ENCODE measurements at regions not wholly inside any gene's neighbourhood (a gene's known extent, or its start where the extent isn't known, plus 50 kb on each side); places are given as distances from the start of the nearest gene placed in this dataset.
A peak's percentile ranks its signal among the peaks of the same experiment; 100 is the strongest.

- Histone ChIP-seq H3K4me3 (ENCODE audit: low read depth, low read length) (no peak overlapping the region), H3K27ac (ENCODE audit: low read depth, low read length) (no peak overlapping the region), H3K9me3 (ENCODE audit: control insufficient read depth, insufficient read depth, low read length) (no peaks in the 10 kb centered on the region), H3K36me3 (ENCODE audit: control insufficient read depth, insufficient read depth, low read length) (no peaks in the 10 kb centered on the region), H3K27me3 (ENCODE audit: control insufficient read depth, insufficient read depth, low read length) (no peaks in the 10 kb centered on the region), H3K4me1 (ENCODE audit: control insufficient read depth, insufficient read depth, low read length) (no peaks in the 10 kb centered on the region)
- peak in 1 of 6 donors; percentile 20 for DNase-seq (ENCODE audit: low read depth in 4 of 6, low spot score in 6 of 6)
- WGBS (ENCODE audit: insufficient coverage) = 67% methylated on average over 3 of the region's 4 CpGs
Observed at GRCh38 chr18:73594749-73595148, 552.9 kb downstream of the FBXO15 start.

- H3K36me3 ChIP-seq (ENCODE audit: control insufficient read depth, insufficient read depth, low read length) = no peaks in the 10 kb centered on the region
- no peak overlapping the region for H3K27ac ChIP-seq (ENCODE audit: low read depth, low read length)
- H3K27me3 ChIP-seq (ENCODE audit: control insufficient read depth, insufficient read depth, low read length) = no peaks in the 10 kb centered on the region
- H3K4me3 ChIP-seq (ENCODE audit: low read depth, low read length) = no peak overlapping the region
- H3K9me3 ChIP-seq (ENCODE audit: control insufficient read depth, insufficient read depth, low read length) = no peaks in the 10 kb centered on the region
- no peak for DNase-seq (ENCODE audit: low read depth in 4 of 6, low spot score in 6 of 6)
- no peaks in the 10 kb centered on the region for H3K4me1 ChIP-seq (ENCODE audit: control insufficient read depth, insufficient read depth, low read length)
- no CpG with 5 or more reads among the region's 2 CpGs for WGBS (ENCODE audit: insufficient coverage)
Observed at GRCh38 chr18:73593207-73593606, 554.4 kb downstream of the FBXO15 start.

- no peak overlapping the region for H3K4me3 ChIP-seq (ENCODE audit: low read depth, low read length)
- WGBS (ENCODE audit: insufficient coverage) = no CpG with 5 or more reads among the region's 4 CpGs
- H3K27ac ChIP-seq (ENCODE audit: low read depth, low read length) = no peak overlapping the region
Observed at GRCh38 chr18:73590950-73591349, 556.7 kb downstream of the FBXO15 start.

GRCh38 chr18:73579698-73580097 is 567.9 kb downstream of the FBXO15 start:
- H3K27me3 ChIP-seq (ENCODE audit: control insufficient read depth, insufficient read depth, low read length) = no peaks in the 10 kb centered on the region
- no peak for DNase-seq (ENCODE audit: low read depth in 4 of 6, low spot score in 6 of 6)

More at GRCh38 chr18:73590950-73591349, 556.7 kb downstream of the FBXO15 start:
- peak in 1 of 6 donors; percentile 74 for DNase-seq (ENCODE audit: low read depth in 4 of 6, low spot score in 6 of 6)
- Histone ChIP-seq H3K36me3 (ENCODE audit: control insufficient read depth, insufficient read depth, low read length) (no peaks in the 10 kb centered on the region), H3K27me3 (ENCODE audit: control insufficient read depth, insufficient read depth, low read length) (no peaks in the 10 kb centered on the region), H3K9me3 (ENCODE audit: control insufficient read depth, insufficient read depth, low read length) (no peaks in the 10 kb centered on the region), H3K4me1 (ENCODE audit: control insufficient read depth, insufficient read depth, low read length) (no peaks in the 10 kb centered on the region)

GRCh38 chr18:73577365-73577764 is 570.3 kb downstream of the FBXO15 start:
- no CpG with 5 or more reads among the region's 1 CpG for WGBS (ENCODE audit: insufficient coverage)
- Histone ChIP-seq H3K36me3 (ENCODE audit: control insufficient read depth, insufficient read depth, low read length) (no peaks in the 10 kb centered on the region), H3K27ac (ENCODE audit: low read depth, low read length) (no peak overlapping the region), H3K4me1 (ENCODE audit: control insufficient read depth, insufficient read depth, low read length) (no peaks in the 10 kb centered on the region), H3K4me3 (ENCODE audit: low read depth, low read length) (no peak overlapping the region), H3K9me3 (ENCODE audit: control insufficient read depth, insufficient read depth, low read length) (no peaks in the 10 kb centered on the region), H3K27me3 (ENCODE audit: control insufficient read depth, insufficient read depth, low read length) (no peaks in the 10 kb centered on the region)
- no peak for DNase-seq (ENCODE audit: low read depth in 4 of 6, low spot score in 6 of 6)

More at GRCh38 chr18:73579698-73580097, 567.9 kb downstream of the FBXO15 start:
- Histone ChIP-seq H3K9me3 (ENCODE audit: control insufficient read depth, insufficient read depth, low read length) (no peaks in the 10 kb centered on the region), H3K27ac (ENCODE audit: low read depth, low read length) (no peak overlapping the region), H3K4me3 (ENCODE audit: low read depth, low read length) (no peak overlapping the region), H3K4me1 (ENCODE audit: control insufficient read depth, insufficient read depth, low read length) (no peaks in the 10 kb centered on the region), H3K36me3 (ENCODE audit: control insufficient read depth, insufficient read depth, low read length) (no peaks in the 10 kb centered on the region)

GRCh38 chr18:73563901-73564472 is 583.6 kb downstream of the FBXO15 start:
- Histone ChIP-seq H3K4me3 (ENCODE audit: low read depth, low read length) (no peak overlapping the region), H3K27ac (ENCODE audit: low read depth, low read length) (no peak overlapping the region), H3K36me3 (ENCODE audit: control insufficient read depth, insufficient read depth, low read length) (no peaks in the 10 kb centered on the region), H3K4me1 (ENCODE audit: control insufficient read depth, insufficient read depth, low read length) (no peaks in the 10 kb centered on the region), H3K27me3 (ENCODE audit: control insufficient read depth, insufficient read depth, low read length) (no peaks in the 10 kb centered on the region), H3K9me3 (ENCODE audit: control insufficient read depth, insufficient read depth, low read length) (no peaks in the 10 kb centered on the region)
- no CpG with 5 or more reads among the region's 1 CpG for WGBS (ENCODE audit: insufficient coverage)
- DNase-seq (ENCODE audit: low read depth in 4 of 6, low spot score in 6 of 6) = no peak

GRCh38 chr18:73563345-73563744 is 584.3 kb downstream of the FBXO15 start:
- H3K36me3 ChIP-seq (ENCODE audit: control insufficient read depth, insufficient read depth, low read length) = no peaks in the 10 kb centered on the region
- no CpG with 5 or more reads among the region's 4 CpGs for WGBS (ENCODE audit: insufficient coverage)
- no peak for DNase-seq (ENCODE audit: low read depth in 4 of 6, low spot score in 6 of 6)
- no peaks in the 10 kb centered on the region for H3K27me3 ChIP-seq (ENCODE audit: control insufficient read depth, insufficient read depth, low read length)
- no peak overlapping the region for H3K4me3 ChIP-seq (ENCODE audit: low read depth, low read length)
- no peak overlapping the region for H3K27ac ChIP-seq (ENCODE audit: low read depth, low read length)
- H3K9me3 ChIP-seq (ENCODE audit: control insufficient read depth, insufficient read depth, low read length) = no peaks in the 10 kb centered on the region
- H3K4me1 ChIP-seq (ENCODE audit: control insufficient read depth, insufficient read depth, low read length) = no peaks in the 10 kb centered on the region

- H3K27me3 ChIP-seq (ENCODE audit: control insufficient read depth, insufficient read depth, low read length) = no peaks in the 10 kb centered on the region
- H3K36me3 ChIP-seq (ENCODE audit: control insufficient read depth, insufficient read depth, low read length) = no peaks in the 10 kb centered on the region
- WGBS (ENCODE audit: insufficient coverage) = 80% methylated on average over 4 of the region's 4 CpGs
- no peak overlapping the region for H3K27ac ChIP-seq (ENCODE audit: low read depth, low read length)
- no peak overlapping the region for H3K4me3 ChIP-seq (ENCODE audit: low read depth, low read length)
- no peak for DNase-seq (ENCODE audit: low read depth in 4 of 6, low spot score in 6 of 6)
- H3K9me3 ChIP-seq (ENCODE audit: control insufficient read depth, insufficient read depth, low read length) = no peaks in the 10 kb centered on the region
- H3K4me1 ChIP-seq (ENCODE audit: control insufficient read depth, insufficient read depth, low read length) = no peaks in the 10 kb centered on the region
Observed at GRCh38 chr18:73556904-73557303, 590.7 kb downstream of the FBXO15 start.

- H3K9me3 ChIP-seq (ENCODE audit: control insufficient read depth, insufficient read depth, low read length) = no peaks in the 10 kb centered on the region
- no peak for DNase-seq (ENCODE audit: low read depth in 4 of 6, low spot score in 6 of 6)
Observed at GRCh38 chr18:73552171-73552570, 595.5 kb downstream of the FBXO15 start.

GRCh38 chr18:73551211-73551610 is 596.4 kb downstream of the FBXO15 start:
- Histone ChIP-seq H3K4me1 (ENCODE audit: control insufficient read depth, insufficient read depth, low read length) (no peaks in the 10 kb centered on the region), H3K27ac (ENCODE audit: low read depth, low read length) (no peak overlapping the region), H3K27me3 (ENCODE audit: control insufficient read depth, insufficient read depth, low read length) (no peaks in the 10 kb centered on the region), H3K4me3 (ENCODE audit: low read depth, low read length) (no peak overlapping the region), H3K36me3 (ENCODE audit: control insufficient read depth, insufficient read depth, low read length) (no peaks in the 10 kb centered on the region), H3K9me3 (ENCODE audit: control insufficient read depth, insufficient read depth, low read length) (no peaks in the 10 kb centered on the region)
- no CpG with 5 or more reads among the region's 3 CpGs for WGBS (ENCODE audit: insufficient coverage)
- DNase-seq (ENCODE audit: low read depth in 4 of 6, low spot score in 6 of 6) = peak in 2 of 6 donors; percentile 13 to 39

More at GRCh38 chr18:73552171-73552570, 595.5 kb downstream of the FBXO15 start:
- H3K4me3 ChIP-seq (ENCODE audit: low read depth, low read length) = no peak overlapping the region
- no CpG with 5 or more reads among the region's 5 CpGs for WGBS (ENCODE audit: insufficient coverage)
- H3K36me3 ChIP-seq (ENCODE audit: control insufficient read depth, insufficient read depth, low read length) = no peaks in the 10 kb centered on the region
- no peak overlapping the region for H3K27ac ChIP-seq (ENCODE audit: low read depth, low read length)
- no peaks in the 10 kb centered on the region for H3K4me1 ChIP-seq (ENCODE audit: control insufficient read depth, insufficient read depth, low read length)
- no peaks in the 10 kb centered on the region for H3K27me3 ChIP-seq (ENCODE audit: control insufficient read depth, insufficient read depth, low read length)
